AG10803 (cell line): ENCODE measurements at regions not wholly inside any gene's neighbourhood (a gene's known extent, or its start where the extent isn't known, plus 50 kb on each side); places are given as distances from the start of the nearest gene placed in this dataset.

Experiments
- DNase-seq: peaks from one replicate; pipeline ENCODE4 v3.0.0; 2010; ENCODE audit warnings: low read depth
- H3K4me3 ChIP-seq: 2 replicates; pipeline ENCODE4 v1.5.1; 2011; ENCODE audit warnings: mild to moderate bottlenecking, low read length, control low read depth
- TF ChIP-seq, protein P1 (sequence below): conservative IDR thresholded peaks from 2 replicates; pipeline ENCODE4 v1.5.1; 2011; ENCODE audit warnings: mild to moderate bottlenecking, low read length, control low read depth, inconsistent platforms

DNA sequence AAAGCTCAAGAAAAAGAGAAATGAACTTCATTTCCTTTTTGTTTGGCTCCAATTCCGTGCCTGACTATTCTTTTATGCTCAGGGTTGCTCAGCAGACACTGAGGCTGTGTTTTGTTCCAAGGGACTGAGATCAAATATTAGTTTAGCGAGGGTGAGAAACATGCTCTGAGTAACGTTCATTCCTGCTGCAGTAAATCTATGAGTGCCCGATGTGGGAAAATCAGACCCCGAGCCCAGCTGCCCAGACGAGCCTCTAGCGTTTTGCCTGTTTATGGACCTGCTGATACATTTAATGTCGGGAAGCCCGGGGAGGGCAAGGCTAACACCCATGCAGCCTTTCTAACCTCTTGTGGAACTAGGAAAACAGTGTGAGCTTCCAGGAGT, 119.2 kb downstream of the VAPA start:
- no peak overlapping the region for H3K4me3 ChIP-seq
- DNase-seq: no peak
- TF ChIP-seq, protein P1, sequence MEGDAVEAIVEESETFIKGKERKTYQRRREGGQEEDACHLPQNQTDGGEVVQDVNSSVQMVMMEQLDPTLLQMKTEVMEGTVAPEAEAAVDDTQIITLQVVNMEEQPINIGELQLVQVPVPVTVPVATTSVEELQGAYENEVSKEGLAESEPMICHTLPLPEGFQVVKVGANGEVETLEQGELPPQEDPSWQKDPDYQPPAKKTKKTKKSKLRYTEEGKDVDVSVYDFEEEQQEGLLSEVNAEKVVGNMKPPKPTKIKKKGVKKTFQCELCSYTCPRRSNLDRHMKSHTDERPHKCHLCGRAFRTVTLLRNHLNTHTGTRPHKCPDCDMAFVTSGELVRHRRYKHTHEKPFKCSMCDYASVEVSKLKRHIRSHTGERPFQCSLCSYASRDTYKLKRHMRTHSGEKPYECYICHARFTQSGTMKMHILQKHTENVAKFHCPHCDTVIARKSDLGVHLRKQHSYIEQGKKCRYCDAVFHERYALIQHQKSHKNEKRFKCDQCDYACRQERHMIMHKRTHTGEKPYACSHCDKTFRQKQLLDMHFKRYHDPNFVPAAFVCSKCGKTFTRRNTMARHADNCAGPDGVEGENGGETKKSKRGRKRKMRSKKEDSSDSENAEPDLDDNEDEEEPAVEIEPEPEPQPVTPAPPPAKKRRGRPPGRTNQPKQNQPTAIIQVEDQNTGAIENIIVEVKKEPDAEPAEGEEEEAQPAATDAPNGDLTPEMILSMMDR: no peak

DNA sequence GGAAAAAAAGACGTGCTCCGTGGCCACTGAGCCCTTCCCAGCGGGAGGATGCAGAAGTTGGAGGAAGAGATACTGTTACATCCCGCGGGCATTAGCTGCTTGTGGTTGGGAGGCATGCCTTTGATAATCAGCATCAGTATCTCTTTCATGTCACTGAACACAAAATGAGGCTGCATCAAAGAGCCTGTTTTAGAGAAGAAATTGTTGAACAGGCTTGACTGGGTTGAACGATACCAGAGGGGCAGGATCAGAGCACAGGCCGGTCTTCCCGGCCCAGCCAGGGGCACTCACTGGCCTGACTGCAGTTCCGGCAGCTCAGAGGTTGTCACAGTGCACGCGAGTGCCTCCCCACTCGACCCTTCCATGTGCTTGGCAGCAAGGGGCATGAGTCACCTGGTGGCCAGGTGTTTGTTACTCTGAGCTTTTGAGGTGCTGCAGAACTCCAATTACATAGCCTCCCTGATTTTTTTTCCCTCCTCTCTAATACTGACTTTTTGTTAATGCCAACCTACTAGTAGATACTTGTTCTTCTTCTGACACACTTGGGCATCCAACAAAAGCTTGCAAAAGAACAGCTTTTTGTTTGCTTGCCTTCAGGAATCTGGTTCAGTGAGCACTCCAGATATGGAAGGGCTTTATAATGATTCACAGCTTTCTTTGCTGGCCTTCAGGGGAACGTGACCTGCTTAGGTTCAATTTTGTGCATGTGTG, 121.6 kb downstream of the VAPA start:
- no peak overlapping the region for H3K4me3 ChIP-seq
- TF ChIP-seq, protein P1: no peak
- peak; percentile 48 for DNase-seq

DNA sequence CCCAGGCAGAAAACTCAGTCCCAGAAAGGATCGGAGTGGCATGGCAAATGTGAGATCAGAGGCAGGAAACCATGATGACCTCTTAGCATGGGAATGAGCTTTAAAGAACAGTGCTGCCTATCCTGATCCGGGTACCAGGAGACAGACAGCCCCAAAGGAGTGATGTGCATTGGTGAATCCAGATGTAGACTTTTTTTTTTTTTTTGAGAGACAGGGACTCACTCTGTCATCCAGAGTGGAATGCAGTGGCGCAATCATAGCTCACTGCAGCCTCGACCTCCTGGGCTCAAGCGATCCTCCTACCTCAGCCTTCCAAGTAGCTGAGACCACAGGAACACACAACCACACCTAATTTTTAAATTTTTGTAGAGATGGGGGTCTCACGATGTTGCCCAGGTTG, 122.7 kb downstream of the VAPA start:
- TF ChIP-seq, protein P1: no peak
- DNase-seq: peak; percentile 48
- no peak overlapping the region for H3K4me3 ChIP-seq

DNA sequence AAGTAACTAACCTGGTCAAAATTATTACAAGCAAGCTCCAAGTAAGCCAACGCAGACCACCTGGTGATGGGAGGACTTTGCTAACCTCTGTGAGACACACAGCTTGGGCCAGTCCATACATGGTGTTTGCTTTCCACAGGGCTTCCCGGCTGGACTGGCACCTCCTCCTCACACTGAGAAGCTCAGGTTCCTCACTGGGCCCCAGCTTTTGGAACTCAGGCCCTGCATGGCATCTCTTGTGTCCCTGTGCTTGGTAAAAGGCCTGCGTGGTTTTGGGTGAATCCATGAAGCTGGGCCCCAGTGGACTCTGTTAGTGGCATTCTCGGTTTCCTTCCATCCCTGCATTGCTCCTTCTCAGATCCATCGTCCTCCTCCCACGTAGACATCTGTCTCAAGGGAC, 123.4 kb downstream of the VAPA start:
- TF ChIP-seq, protein P1: no peak
- H3K4me3 ChIP-seq: no peak overlapping the region
- no peak for DNase-seq

DNA sequence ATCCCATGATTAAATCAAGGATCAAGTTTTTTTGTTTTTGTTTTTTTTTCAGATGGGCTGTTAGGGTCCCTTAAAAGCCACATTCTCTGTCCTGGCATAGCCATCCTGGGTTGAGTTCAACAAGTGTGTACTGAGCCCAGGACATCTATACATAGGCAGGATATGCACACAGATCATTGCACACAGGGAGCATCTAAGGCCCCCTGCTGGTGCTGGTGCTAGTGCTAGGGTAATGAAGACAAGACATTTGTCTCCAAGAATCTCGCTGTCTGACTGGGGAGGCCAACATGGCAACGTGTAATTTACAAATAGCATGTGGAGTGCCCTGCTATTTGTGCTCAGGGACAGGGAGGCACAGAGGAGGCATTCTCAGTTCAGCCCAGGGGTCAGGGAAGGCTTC, 124.5 kb downstream of the VAPA start:
- no peak overlapping the region for H3K4me3 ChIP-seq
- no peak for DNase-seq
- TF ChIP-seq, protein P1: no peak

DNA sequence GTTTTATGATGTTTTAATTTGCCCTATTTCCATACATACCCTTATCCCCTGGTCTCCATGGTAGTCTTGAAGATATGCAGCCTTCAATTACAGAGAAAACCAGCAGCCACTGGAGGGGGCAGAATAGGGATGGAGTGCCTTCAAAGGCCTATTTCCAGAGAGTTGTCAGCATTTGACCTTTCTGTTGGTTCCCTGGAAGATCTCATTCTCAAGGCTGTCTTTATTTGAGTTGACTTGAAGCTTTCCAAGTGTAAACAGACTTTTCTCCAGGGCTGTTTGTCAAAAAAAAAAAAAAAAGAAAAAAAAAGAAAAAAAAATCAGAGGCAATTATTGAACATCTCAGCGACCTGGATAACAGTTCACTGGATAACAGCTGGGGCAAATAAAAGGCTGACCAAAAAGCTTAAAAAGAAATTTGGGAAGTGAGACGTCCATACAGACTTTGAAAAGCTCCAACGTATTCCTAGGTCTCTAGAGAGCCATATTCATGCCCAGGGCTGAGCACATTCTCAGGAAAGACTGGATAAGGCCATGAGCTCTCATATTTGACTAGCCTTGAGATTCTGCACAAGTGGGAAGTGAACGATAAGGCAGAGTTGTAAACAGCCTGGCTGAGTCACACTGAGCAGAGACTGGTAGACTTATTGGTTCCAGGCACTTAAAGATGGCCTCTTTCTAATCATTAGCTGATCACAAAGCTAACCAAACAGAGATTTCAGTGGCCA, 126.6 kb downstream of the VAPA start:
- TF ChIP-seq, protein P1: no peak
- no peak for DNase-seq
- H3K4me3 ChIP-seq: no peak overlapping the region

DNA sequence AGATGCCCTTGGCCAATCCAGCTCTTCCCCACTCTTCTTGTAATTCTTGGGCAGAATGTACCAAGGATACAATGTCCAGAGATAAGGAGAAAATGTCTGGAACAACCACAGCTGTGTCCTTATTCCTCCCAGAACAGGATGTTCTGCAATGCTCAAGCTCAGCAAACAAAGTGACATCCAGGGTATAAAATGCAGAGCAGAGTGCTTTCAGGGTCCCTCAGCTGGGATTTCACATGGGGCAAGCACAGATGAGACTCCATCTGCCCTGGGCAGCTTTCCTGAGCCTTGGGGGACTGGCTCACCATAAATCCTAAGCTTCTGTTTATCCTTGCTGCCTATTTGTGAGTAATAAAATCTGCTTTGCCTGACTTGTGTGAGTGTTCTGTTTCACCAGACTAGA, 127.4 kb downstream of the VAPA start:
- peak; percentile 33 for DNase-seq
- TF ChIP-seq, protein P1: no peak
- no peak overlapping the region for H3K4me3 ChIP-seq
